ENCODE measurements at regions not wholly inside any gene's neighbourhood (a gene's known extent, or its start where the extent isn't known, plus 50 kb on each side); places are given as distances from the start of the nearest gene placed in this dataset.

GRCh38 chr9:129340427-129341170 lies 162.5 kb upstream of the IER5L start:
- CTCF ChIA-PET, result no interaction called here
- H3K4me3 ChIP-seq (ENCODE audit: low read depth, low read length, poor library complexity, severe bottlenecking), result no peak overlapping the region
- POLR2A ChIA-PET (ENCODE audit: low non-redundant PET), result no interaction called here
- peaks cover 22% of the 10 kb centered on the region for H3K4me1 ChIP-seq (ENCODE audit: insufficient read depth, low read length, poor library complexity, severe bottlenecking)
- no TSS peak for BruUV-seq (replicated peaks)
- no peak for TF ChIP-seq EZH2 (IDR thresholded peaks at IDR 0.05; ENCODE audit: borderline replicate concordance, low read depth, low read length, poor library complexity, severe bottlenecking)
- no peak for TF ChIP-seq CTCF (conservative IDR thresholded peaks at IDR 0.05; ENCODE audit: low read depth, low read length)
- no peaks in the 10 kb centered on the region for H3K27me3 ChIP-seq (replicated peaks; ENCODE audit: insufficient read depth, low read depth, low read length, poor library complexity)
- H3K27ac ChIP-seq (ENCODE audit: low read depth, low read length, poor library complexity, severe bottlenecking), result no peak overlapping the region
- intact Hi-C loops (cut with micrococcal nuclease; ENCODE audit: unreplicated experiment), result no loop called here
- peak; percentile 40 for DNase-seq (ENCODE audit: low spot score)
- no peaks in the 10 kb centered on the region for H3K36me3 ChIP-seq (ENCODE audit: insufficient read depth, low read length, poor library complexity, severe bottlenecking)
- no peaks in the 10 kb centered on the region for H3K9me3 ChIP-seq (ENCODE audit: low read depth, low read length, poor library complexity, severe bottlenecking)

DNA sequence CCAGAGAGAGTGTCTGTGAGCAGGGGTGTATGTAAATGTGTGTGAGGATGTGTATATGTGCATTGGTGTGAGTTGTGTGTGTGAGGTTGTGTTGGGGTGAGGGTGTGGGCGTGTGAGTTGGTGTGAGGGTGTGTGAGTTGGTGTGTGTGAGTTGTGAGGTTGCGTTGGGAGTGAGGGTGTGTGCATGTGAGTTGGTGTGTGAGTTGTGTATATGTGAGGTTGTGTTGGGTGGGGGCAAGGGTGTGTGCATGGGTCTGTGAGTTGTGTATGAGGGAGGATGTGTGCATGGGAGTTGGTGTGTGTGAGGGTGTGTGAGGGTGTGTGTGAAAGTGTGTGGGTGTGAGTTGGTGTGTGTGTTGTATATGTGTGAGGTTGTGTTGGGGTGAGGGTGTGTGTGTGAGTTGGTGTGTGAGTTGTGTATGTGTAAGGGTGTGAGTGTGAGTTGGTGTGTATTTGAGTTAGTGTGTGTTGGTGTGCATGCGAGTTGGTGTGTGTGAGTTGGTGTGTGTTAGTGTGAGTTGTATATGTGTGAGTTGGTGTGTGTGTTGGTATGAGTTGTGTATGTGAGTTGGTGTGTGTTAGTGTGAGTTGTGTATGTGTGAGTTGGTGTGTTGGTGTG lies 161.6 kb upstream of the IER5L start:
- Histone ChIP-seq H3K4me3 (ENCODE audit: low read depth, low read length, poor library complexity, severe bottlenecking) (no peak overlapping the region), H3K4me1 (ENCODE audit: insufficient read depth, low read length, poor library complexity, severe bottlenecking) (peaks cover 32% of the 10 kb centered on the region), H3K36me3 (ENCODE audit: insufficient read depth, low read length, poor library complexity, severe bottlenecking) (no peaks in the 10 kb centered on the region), H3K9me3 (ENCODE audit: low read depth, low read length, poor library complexity, severe bottlenecking) (no peaks in the 10 kb centered on the region), H3K27ac (ENCODE audit: low read depth, low read length, poor library complexity, severe bottlenecking) (no peak overlapping the region), H3K27me3 (replicated peaks; ENCODE audit: insufficient read depth, low read depth, low read length, poor library complexity) (no peaks in the 10 kb centered on the region)
- TF ChIP-seq CTCF (conservative IDR thresholded peaks at IDR 0.05; ENCODE audit: low read depth, low read length) (no peak), EZH2 (IDR thresholded peaks at IDR 0.05; ENCODE audit: borderline replicate concordance, low read depth, low read length, poor library complexity, severe bottlenecking) (no peak)
- intact Hi-C loops (cut with micrococcal nuclease; ENCODE audit: unreplicated experiment), result loop anchor here (5.0 to 10.0 kb wide), 2 partner anchors 143 to 195 kb away; no protein-coding TSS in a partner anchor
- ChIA-PET POLR2A (ENCODE audit: low non-redundant PET) (no interaction called here), CTCF (no interaction called here)
- BruUV-seq (replicated peaks), result no TSS peak
- DNase-seq (ENCODE audit: low spot score), result no peak

DNA sequence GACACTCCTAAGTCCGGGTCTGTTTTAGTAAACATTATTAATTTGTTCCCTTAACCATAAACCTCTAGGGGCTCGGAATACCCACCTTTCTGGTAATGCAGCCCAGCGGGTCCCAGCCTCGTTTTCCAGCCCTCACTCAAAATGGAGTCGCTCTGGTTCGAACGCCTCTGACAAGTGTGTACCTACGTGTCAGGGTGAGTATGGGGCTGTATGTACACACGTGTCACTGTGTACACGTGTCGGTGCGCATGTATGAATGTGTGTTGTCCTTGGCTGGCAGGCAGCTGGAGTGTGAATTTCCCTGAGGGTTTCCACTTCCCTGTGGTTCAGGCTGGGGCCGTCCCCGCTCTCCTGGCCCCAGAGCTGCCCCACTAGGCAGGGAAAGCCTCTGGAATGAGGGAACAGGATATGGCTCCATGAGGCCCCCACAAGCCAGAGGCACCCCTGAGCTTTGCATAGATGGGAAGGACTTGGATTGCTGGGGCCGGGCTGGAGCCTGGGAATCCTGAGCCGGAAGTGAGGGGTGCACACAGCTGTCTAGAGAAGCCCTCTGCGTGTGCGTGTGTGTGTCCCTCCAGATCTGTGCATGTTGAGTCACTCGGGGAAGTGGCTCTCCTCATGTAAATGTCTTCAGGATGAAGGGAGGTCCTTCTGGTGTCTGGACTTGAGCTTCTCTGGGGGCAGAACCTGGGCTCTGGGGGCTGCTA lies 160.8 kb upstream of the IER5L start:
- no peaks in the 10 kb centered on the region for H3K36me3 ChIP-seq (ENCODE audit: insufficient read depth, low read length, poor library complexity, severe bottlenecking)
- H3K9me3 ChIP-seq (ENCODE audit: low read depth, low read length, poor library complexity, severe bottlenecking), result no peaks in the 10 kb centered on the region
- peaks cover 40% of the 10 kb centered on the region for H3K4me1 ChIP-seq (ENCODE audit: insufficient read depth, low read length, poor library complexity, severe bottlenecking)
- no peak overlapping the region for H3K27ac ChIP-seq (ENCODE audit: low read depth, low read length, poor library complexity, severe bottlenecking)
- no peaks in the 10 kb centered on the region for H3K27me3 ChIP-seq (replicated peaks; ENCODE audit: insufficient read depth, low read depth, low read length, poor library complexity)
- TF ChIP-seq CTCF (conservative IDR thresholded peaks at IDR 0.05; ENCODE audit: low read depth, low read length) (no peak), EZH2 (IDR thresholded peaks at IDR 0.05; ENCODE audit: borderline replicate concordance, low read depth, low read length, poor library complexity, severe bottlenecking) (no peak)
- ChIA-PET CTCF (interaction anchor here (0.6 kb wide), 1 partner anchor 165 kb away, joined by 4 read pairs; no protein-coding TSS in a partner anchor), POLR2A (ENCODE audit: low non-redundant PET) (interaction anchor here (0.7 kb wide), 1 partner anchor 18 kb away, joined by 6 read pairs; no protein-coding TSS in a partner anchor)
- peak; percentile 44 for DNase-seq (ENCODE audit: low spot score)
- intact Hi-C loops (cut with micrococcal nuclease; ENCODE audit: unreplicated experiment), result loop anchor here (5.0 to 10.0 kb wide), 2 partner anchors 143 to 194 kb away; no protein-coding TSS in a partner anchor
- BruUV-seq (replicated peaks), result no TSS peak
- no peak overlapping the region for H3K4me3 ChIP-seq (ENCODE audit: low read depth, low read length, poor library complexity, severe bottlenecking)
